ENCODE measurements at regions not wholly inside any gene's neighbourhood (a gene's known extent, or its start where the extent isn't known, plus 50 kb on each side); places are given as distances from the start of the nearest gene placed in this dataset.

GRCh38 chr18:14936313-14936712 is 188.3 kb downstream of the ANKRD30B start:
- H3K4me1 Mint-ChIP-seq, result no peaks in the 10 kb centered on the region
- H3K4me3 Mint-ChIP-seq, result no peak overlapping the region
- no peak for DNase-seq (ENCODE audit: low spot score)
- no peak overlapping the region for H3K27ac Mint-ChIP-seq
- POLR2A ChIA-PET, result no interaction called here
- H3K36me3 Mint-ChIP-seq, result peaks cover 65% of the 10 kb centered on the region
- ATAC-seq, result no peak
- TF ChIP-seq E2F5 (CRISPR knock-in tag; IDR thresholded peaks at IDR 0.05), result no peak
- TF ChIP-seq ZNF219 (CRISPR knock-in tag; IDR thresholded peaks at IDR 0.05; ENCODE audit: borderline replicate concordance), result no peak
- no peak for TF ChIP-seq E2F1 (CRISPR knock-in tag; IDR thresholded peaks at IDR 0.05)
- TF ChIP-seq OVOL2 (CRISPR knock-in tag; IDR thresholded peaks at IDR 0.05; ENCODE audit: borderline replicate concordance), result no peak
- no peak for TF ChIP-seq ZNF121 (CRISPR knock-in tag; IDR thresholded peaks at IDR 0.05)
- no peak for TF ChIP-seq CBFB (CRISPR knock-in tag; IDR thresholded peaks at IDR 0.05; ENCODE audit: low read depth)
- TF ChIP-seq, protein P1, sequence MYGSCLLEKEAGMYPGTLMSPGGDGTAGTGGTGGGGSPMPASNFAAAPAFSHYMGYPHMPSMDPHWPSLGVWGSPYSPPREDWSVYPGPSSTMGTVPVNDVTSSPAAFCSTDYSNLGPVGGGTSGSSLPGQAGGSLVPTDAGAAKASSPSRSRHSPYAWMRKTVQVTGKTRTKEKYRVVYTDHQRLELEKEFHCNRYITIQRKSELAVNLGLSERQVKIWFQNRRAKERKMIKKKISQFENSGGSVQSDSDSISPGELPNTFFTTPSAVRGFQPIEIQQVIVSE (CRISPR knock-in tag; IDR thresholded peaks at IDR 0.05; ENCODE audit: borderline replicate concordance), result no peak
- TF ChIP-seq FOXJ3 (CRISPR knock-in tag; IDR thresholded peaks at IDR 0.05; ENCODE audit: borderline replicate concordance), result no peak
- TF ChIP-seq KAT7 (CRISPR knock-in tag; IDR thresholded peaks at IDR 0.05; ENCODE audit: borderline replicate concordance), result no peak
- no peak for TF ChIP-seq EMX1 (CRISPR knock-in tag; IDR thresholded peaks at IDR 0.05)
- TF ChIP-seq, protein P2, sequence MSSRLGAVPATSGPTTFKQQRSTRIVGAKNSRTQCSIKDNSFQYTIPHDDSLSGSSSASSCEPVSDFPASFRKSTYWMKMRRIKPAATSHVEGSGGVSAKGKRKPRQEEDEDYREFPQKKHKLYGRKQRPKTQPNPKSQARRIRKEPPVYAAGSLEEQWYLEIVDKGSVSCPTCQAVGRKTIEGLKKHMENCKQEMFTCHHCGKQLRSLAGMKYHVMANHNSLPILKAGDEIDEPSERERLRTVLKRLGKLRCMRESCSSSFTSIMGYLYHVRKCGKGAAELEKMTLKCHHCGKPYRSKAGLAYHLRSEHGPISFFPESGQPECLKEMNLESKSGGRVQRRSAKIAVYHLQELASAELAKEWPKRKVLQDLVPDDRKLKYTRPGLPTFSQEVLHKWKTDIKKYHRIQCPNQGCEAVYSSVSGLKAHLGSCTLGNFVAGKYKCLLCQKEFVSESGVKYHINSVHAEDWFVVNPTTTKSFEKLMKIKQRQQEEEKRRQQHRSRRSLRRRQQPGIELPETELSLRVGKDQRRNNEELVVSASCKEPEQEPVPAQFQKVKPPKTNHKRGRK (CRISPR knock-in tag; IDR thresholded peaks at IDR 0.05; ENCODE audit: borderline replicate concordance), result no peak
- CTCF ChIA-PET, result no interaction called here
- peaks cover 8% of the 10 kb centered on the region for H3K27me3 Mint-ChIP-seq (ENCODE audit: low read depth)
- H3K9me3 Mint-ChIP-seq, result peaks cover 63% of the 10 kb centered on the region

DNA sequence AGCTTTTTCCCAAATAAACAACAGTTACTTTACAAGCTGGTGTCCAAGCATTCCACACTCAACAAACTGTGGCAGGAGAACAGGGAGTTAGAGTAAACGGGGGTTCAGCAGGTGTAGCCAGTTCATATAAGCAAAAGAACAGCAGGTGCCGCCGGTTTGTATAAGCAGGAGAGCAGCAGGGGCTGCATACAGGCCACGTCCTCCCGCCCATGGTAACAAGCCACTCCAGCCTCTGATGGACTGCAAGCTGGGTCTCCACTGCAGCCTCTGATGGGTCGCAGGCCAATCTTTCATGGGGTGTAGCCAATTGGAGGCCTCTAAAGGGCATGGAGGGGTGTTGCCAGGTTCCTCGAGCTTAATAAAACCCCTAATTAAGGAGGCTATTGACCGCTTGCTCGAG is 189.3 kb downstream of the ANKRD30B start:
- H3K27me3 Mint-ChIP-seq (ENCODE audit: low read depth), result peaks cover 8% of the 10 kb centered on the region
- no peak overlapping the region for H3K4me3 Mint-ChIP-seq
- H3K36me3 Mint-ChIP-seq, result peaks cover 66% of the 10 kb centered on the region
- CTCF ChIA-PET, result no interaction called here
- no peak for DNase-seq (ENCODE audit: low spot score)
- ATAC-seq, result no peak
- H3K27ac Mint-ChIP-seq, result no peak overlapping the region
- H3K4me1 Mint-ChIP-seq, result no peaks in the 10 kb centered on the region
- TF ChIP-seq PRRX2 (CRISPR knock-in tag; IDR thresholded peaks at IDR 0.05) (no peak), ZSCAN18 (CRISPR knock-in tag; IDR thresholded peaks at IDR 0.05) (no peak), MLX (CRISPR knock-in tag; IDR thresholded peaks at IDR 0.05) (no peak)
- H3K9me3 Mint-ChIP-seq, result peaks cover 65% of the 10 kb centered on the region
- POLR2A ChIA-PET, result no interaction called here

DNA sequence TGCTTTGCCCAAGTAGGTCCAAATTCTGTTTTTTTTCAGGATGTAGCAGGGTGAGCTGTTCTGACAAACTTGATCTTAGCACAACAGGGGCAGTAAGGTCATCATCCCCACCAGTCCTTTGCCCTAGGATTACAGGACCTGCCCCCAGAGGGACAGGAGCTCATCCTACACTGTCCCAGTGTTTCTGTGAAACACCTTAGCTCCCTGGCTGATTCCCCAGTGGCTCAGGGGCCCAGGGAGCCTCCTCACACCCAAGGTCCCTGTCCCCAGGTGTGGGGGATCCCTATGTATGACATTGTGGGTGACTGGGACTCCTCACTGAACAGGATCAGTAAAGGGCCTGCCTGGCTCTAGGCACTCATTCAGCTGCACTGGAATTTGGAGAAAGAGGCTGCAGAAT is 191.2 kb downstream of the ANKRD30B start:
- peaks cover 8% of the 10 kb centered on the region for H3K27me3 Mint-ChIP-seq (ENCODE audit: low read depth)
- H3K27ac Mint-ChIP-seq, result no peak overlapping the region
- no peak overlapping the region for H3K4me3 Mint-ChIP-seq
- peaks cover 60% of the 10 kb centered on the region for H3K36me3 Mint-ChIP-seq
- ATAC-seq, result no peak
- ChIA-PET CTCF (no interaction called here), POLR2A (no interaction called here)
- H3K9me3 Mint-ChIP-seq, result peaks cover 61% of the 10 kb centered on the region
- no peaks in the 10 kb centered on the region for H3K4me1 Mint-ChIP-seq
- no peak for DNase-seq (ENCODE audit: low spot score)
- TF ChIP-seq KAT7 (CRISPR knock-in tag; IDR thresholded peaks at IDR 0.05; ENCODE audit: borderline replicate concordance) (no peak), CREM (CRISPR knock-in tag; IDR thresholded peaks at IDR 0.05) (no peak), ZNF532 (CRISPR knock-in tag; IDR thresholded peaks at IDR 0.05; ENCODE audit: borderline replicate concordance) (no peak)
- TF ChIP-seq, protein P3, sequence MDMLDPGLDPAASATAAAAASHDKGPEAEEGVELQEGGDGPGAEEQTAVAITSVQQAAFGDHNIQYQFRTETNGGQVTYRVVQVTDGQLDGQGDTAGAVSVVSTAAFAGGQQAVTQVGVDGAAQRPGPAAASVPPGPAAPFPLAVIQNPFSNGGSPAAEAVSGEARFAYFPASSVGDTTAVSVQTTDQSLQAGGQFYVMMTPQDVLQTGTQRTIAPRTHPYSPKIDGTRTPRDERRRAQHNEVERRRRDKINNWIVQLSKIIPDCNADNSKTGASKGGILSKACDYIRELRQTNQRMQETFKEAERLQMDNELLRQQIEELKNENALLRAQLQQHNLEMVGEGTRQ (CRISPR knock-in tag; IDR thresholded peaks at IDR 0.05), result no peak
- TF ChIP-seq, protein P4, sequence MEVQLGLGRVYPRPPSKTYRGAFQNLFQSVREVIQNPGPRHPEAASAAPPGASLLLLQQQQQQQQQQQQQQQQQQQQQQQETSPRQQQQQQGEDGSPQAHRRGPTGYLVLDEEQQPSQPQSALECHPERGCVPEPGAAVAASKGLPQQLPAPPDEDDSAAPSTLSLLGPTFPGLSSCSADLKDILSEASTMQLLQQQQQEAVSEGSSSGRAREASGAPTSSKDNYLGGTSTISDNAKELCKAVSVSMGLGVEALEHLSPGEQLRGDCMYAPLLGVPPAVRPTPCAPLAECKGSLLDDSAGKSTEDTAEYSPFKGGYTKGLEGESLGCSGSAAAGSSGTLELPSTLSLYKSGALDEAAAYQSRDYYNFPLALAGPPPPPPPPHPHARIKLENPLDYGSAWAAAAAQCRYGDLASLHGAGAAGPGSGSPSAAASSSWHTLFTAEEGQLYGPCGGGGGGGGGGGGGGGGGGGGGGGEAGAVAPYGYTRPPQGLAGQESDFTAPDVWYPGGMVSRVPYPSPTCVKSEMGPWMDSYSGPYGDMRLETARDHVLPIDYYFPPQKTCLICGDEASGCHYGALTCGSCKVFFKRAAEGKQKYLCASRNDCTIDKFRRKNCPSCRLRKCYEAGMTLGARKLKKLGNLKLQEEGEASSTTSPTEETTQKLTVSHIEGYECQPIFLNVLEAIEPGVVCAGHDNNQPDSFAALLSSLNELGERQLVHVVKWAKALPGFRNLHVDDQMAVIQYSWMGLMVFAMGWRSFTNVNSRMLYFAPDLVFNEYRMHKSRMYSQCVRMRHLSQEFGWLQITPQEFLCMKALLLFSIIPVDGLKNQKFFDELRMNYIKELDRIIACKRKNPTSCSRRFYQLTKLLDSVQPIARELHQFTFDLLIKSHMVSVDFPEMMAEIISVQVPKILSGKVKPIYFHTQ (CRISPR knock-in tag; IDR thresholded peaks at IDR 0.05), result no peak

Measured in WTC11 (cell line).